Fibroblast of lung (primary cell): ENCODE measurements at regions not wholly inside any gene's neighbourhood (a gene's known extent, or its start where the extent isn't known, plus 50 kb on each side); places are given as distances from the start of the nearest gene placed in this dataset.
"Not testable (repeated sequence)": the region's sequence is repeated elsewhere in the genome, so short reads cannot be mapped to it uniquely, and the experiment has no call there.

ENCODE experiments used
- EZH2 ChIP-seq: IDR thresholded peaks from 2 replicates; pipeline ENCODE4 v1.5.1; 2012; ENCODE audit warnings: low read length, control low read depth, mild to moderate bottlenecking; ENCODE audit errors: missing control alignments
- TF ChIP-seq, protein P1 (sequence below), 2 donors: IDR thresholded peaks in 1 of 2; conservative IDR thresholded peaks in 1 of 2; 1 replicate in 1 of 2; 2 replicates in 1 of 2; pipeline ENCODE4 v1.5.1; 2011 to 2012; ENCODE audit warnings: low read length in 2 of 2, control low read depth in 1 of 2, inconsistent platforms in 1 of 2, low read depth in 1 of 2, mild to moderate bottlenecking in 1 of 2

DNA sequence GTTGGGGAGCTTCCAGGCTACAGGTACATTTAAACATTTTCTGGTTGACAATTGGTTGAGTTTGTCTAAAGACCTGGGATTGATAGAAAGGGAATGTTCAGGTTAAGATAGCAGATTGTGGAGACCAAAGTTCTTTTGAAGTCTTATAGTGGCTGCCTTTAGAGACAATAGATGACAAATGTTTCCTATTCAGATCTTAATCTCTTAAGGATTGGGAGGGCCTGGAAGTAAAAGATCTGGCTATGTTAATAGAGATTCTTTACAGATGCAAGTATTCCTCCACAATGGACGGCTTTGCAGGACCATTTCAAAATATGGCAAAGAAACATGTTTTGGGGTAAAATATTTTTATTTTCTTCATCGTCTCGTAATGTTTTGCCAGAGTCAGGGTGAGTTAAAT, 128.7 kb upstream of the TSC22D1 start:
- not testable (repeated sequence) for TF ChIP-seq EZH2
- TF ChIP-seq, protein P1, sequence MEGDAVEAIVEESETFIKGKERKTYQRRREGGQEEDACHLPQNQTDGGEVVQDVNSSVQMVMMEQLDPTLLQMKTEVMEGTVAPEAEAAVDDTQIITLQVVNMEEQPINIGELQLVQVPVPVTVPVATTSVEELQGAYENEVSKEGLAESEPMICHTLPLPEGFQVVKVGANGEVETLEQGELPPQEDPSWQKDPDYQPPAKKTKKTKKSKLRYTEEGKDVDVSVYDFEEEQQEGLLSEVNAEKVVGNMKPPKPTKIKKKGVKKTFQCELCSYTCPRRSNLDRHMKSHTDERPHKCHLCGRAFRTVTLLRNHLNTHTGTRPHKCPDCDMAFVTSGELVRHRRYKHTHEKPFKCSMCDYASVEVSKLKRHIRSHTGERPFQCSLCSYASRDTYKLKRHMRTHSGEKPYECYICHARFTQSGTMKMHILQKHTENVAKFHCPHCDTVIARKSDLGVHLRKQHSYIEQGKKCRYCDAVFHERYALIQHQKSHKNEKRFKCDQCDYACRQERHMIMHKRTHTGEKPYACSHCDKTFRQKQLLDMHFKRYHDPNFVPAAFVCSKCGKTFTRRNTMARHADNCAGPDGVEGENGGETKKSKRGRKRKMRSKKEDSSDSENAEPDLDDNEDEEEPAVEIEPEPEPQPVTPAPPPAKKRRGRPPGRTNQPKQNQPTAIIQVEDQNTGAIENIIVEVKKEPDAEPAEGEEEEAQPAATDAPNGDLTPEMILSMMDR (conservative IDR thresholded peaks at IDR 0.05 in 1 of 2, IDR thresholded peaks at IDR 0.05 in 1 of 2; ENCODE audit: low read depth in 1 of 2, low read length in 2 of 2): not testable (repeated sequence)
